IPS DF 6.9 (cell line): ENCODE measurements at regions not wholly inside any gene's neighbourhood (a gene's known extent, or its start where the extent isn't known, plus 50 kb on each side); places are given as distances from the start of the nearest gene placed in this dataset.

Experiments
- DNase-seq: peaks from one replicate; pipeline ENCODE4 v3.0.0-alpha.2; 2013; ENCODE audit warnings: low read depth, low spot score
- H3K27ac ChIP-seq: one replicate; pipeline ENCODE4 v1.5.1; 2013; ENCODE audit warnings: low read length, control low read depth
- H3K27me3 ChIP-seq: 2 replicates; pipeline ENCODE4 v1.6.1; 2013; ENCODE audit warnings: mild to moderate bottlenecking, low read length; ENCODE audit not compliant: control insufficient read depth, insufficient read depth
- H3K36me3 ChIP-seq: 2 replicates; pipeline ENCODE4 v1.6.1; 2013; ENCODE audit warnings: low read length; ENCODE audit not compliant: control insufficient read depth, insufficient read depth
- H3K4me1 ChIP-seq: 2 replicates; pipeline ENCODE4 v1.6.1; 2013; ENCODE audit warnings: low read length; ENCODE audit not compliant: control insufficient read depth, insufficient read depth
- H3K4me3 ChIP-seq: 2 replicates; pipeline ENCODE4 v1.5.1; 2013; ENCODE audit warnings: mild to moderate bottlenecking, low read length
- H3K9me3 ChIP-seq: 2 replicates; pipeline ENCODE4 v1.6.1; 2013; ENCODE audit warnings: low read length, inconsistent platforms; ENCODE audit not compliant: control insufficient read depth, insufficient read depth
- WGBS: extraction: QIAGEN DNeasy Blood & Tissue Kit; methylation state at CpG from one replicate; pipeline ENCODE4 v1.1.7; 2013; ENCODE audit warnings: mixed read lengths, missing lambda C conversion rate; ENCODE audit not compliant: insufficient read length, insufficient coverage; 5-methylcytosine and 5-hydroxymethylcytosine counted together

DNA sequence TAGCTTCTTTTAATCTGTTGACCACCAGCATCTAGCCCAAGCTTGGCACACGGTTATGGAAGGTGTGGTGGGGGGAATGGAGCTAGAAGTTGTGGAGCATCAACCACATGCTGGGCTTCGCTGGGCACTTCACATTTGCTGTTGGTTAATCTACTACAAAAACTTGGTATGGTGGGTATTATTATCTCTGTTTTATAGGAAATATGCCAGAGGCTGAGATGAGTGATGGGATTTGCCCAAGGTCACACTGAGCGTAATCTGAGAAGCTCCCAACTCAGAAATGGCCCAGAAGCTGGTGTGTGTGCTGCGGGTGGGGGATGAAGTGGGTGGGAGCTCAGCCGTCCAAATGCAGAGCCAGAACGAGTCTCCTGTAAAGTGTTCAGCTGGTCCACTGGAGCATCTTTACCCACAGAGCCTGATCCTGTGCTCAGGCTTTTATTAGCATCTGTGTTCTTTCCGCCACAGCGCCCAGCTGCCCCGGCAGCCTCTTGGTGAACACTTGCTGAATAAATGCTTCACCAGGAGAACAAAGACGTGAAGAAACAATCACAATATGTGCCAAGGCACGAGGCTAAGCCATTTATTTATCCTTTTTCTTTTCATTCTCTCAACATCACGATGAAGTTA, 98.6 kb upstream of the JUN start:
- Histone ChIP-seq H3K4me1 (peaks cover 4% of the 10 kb centered on the region), H3K9me3 (no peaks in the 10 kb centered on the region), H3K27ac (no peak overlapping the region), H3K36me3 (no peaks in the 10 kb centered on the region), H3K27me3 (no peaks in the 10 kb centered on the region), H3K4me3 (no peak overlapping the region)
- no peak for DNase-seq
- WGBS: no CpG with 5 or more reads among the region's 12 CpGs

DNA sequence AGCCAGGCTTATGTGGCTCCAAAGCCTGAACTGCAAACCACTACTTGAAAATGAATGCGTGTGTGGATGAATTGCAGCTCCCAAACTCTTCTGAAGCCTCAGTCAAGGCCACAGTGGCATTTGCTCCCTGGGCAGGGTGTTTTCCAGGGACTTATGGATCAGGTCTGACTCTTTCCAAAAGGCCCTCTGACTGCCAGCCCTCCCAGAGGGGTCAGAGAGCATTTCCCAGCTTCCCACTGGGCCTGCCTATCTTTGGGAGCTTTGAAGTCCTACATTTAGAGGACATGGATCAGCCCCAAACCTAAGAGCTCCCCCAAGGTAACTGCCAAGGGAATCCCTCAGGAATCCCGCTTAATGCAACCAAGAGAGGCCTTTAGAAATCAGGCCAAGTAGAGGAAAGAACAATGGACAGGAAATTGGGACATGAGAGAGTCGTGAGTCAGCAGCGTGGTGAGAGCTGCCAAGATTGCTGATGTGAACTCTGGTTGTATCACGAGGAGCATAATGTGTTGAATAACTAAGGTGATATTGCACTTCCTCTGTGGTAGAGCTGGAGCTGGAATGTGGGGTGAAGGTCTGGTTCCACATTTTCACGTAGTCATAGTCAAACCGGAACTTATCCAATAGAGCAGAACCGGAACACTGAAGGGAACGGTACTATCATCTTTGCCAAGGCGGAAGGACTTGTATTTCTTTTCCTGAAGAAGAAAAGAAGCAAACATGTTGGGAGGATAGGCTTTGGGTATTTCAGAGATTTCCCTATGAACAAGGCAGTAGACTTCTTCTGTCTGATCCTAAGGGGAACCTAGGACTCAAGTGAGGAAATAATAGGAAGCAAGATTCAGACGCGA, 99.4 kb upstream of the JUN start:
- peaks cover 4% of the 10 kb centered on the region for H3K4me1 ChIP-seq
- no peak overlapping the region for H3K4me3 ChIP-seq
- H3K36me3 ChIP-seq: no peaks in the 10 kb centered on the region
- H3K27ac ChIP-seq: no peak overlapping the region
- H3K27me3 ChIP-seq: no peaks in the 10 kb centered on the region
- no peak for DNase-seq
- no peaks in the 10 kb centered on the region for H3K9me3 ChIP-seq
- no CpG with 5 or more reads among the region's 12 CpGs for WGBS

DNA sequence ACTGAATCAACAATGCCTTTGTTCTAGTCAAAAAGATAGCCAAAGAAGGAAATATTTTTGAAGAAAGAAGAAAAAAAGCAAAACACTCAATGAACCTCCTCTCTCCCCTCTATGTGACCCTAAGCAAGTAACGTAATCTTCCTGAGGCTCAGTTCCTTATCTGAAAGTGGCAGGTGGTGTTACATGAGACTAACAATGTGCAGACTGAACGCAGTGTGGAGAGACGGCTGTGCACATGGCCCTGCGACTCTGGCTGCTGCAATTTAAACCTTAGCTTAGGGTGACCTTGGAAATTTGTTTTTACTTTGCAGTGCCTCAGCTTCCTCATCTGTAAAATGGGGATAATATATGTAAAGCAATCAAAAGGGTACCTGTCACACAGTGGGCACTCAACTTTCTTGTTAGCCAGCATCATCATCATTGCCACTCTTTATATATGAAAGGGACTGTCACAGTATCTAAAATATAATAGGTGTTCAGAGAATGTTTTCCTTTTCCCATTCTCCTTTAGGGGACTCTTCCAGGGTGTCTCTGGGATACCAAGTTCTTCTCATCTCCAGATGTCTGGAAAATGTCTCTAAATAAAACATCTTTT, 100.1 kb upstream of the JUN start:
- DNase-seq: no peak
- Histone ChIP-seq H3K36me3 (no peaks in the 10 kb centered on the region), H3K27ac (no peak overlapping the region), H3K4me1 (peaks cover 4% of the 10 kb centered on the region), H3K27me3 (no peaks in the 10 kb centered on the region), H3K9me3 (no peaks in the 10 kb centered on the region), H3K4me3 (no peak overlapping the region)
- WGBS: no CpG with 5 or more reads among the region's 4 CpGs

DNA sequence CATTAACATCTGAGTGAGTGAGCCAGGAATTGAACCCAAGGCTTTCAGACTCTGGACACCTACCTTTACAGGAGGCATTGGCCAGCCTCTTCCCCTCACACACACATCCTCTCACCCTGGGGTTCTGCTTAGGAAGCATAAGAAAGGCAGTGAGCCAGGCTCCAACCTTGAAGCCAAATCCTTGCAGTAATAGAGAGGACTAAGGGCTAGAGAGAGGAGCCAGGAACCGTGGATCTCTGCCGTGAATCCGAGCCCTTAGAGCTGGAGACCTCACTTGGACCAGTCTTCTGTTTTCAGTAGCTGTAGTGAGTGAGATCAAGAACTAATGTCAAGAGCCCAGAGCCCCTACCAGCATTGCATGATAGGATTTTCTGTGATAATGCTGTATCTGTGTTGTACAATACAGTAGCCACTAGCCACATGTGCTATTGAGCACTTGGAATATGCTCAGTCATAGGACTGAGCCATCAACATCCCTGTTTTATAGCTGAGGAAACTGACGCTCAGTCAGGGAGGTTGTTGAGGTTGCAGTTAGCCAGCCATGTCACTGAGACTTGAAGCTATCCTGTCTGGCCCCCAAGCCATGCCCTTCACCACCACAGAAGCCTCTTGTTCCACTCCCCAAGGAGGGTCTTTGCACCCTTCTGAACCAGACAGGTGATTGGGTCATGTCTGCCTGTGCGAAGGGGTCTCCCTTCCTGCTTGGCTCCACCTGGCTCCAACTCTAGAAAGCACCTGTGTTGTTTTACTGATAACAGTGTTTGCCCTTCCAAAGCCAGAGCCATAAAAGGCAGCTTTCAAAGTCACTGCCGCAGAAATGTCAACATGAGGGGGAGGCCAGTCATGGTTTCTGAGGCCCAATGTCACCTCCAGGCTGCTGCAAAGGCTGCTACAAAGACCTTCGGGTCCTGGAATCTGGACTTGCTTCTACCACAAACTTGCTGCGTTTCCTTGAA, 101.1 kb upstream of the JUN start:
- Histone ChIP-seq H3K4me1 (peaks cover 4% of the 10 kb centered on the region), H3K9me3 (no peaks in the 10 kb centered on the region), H3K36me3 (no peaks in the 10 kb centered on the region), H3K27me3 (no peaks in the 10 kb centered on the region), H3K27ac (no peak overlapping the region), H3K4me3 (no peak overlapping the region)
- no peak for DNase-seq
- no CpG with 5 or more reads among the region's 8 CpGs for WGBS

DNA sequence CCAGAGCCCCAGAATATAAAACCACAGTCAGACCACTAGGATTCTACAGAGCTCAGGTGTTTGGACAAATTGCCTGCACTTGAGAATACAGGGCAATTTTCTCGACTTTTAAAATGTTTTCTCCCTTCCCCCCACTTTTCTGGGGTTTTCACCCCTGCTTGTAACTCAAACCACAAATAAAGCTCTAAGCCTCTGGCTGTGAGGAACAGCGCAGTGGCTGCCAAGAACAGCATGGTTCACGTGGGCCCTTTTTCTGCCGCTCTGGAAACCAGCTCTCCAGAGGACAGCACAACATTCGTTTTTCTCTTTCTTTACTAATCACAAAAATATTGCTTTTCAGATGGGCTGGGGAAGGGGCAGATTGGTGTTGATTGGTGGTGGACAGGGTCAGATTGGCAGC, 102.2 kb upstream of the JUN start:
- H3K9me3 ChIP-seq: no peaks in the 10 kb centered on the region
- WGBS: no CpG with 5 or more reads among the region's 5 CpGs
- no peak overlapping the region for H3K4me3 ChIP-seq
- no peak overlapping the region for H3K27ac ChIP-seq
- no peaks in the 10 kb centered on the region for H3K27me3 ChIP-seq
- no peaks in the 10 kb centered on the region for H3K36me3 ChIP-seq
- no peak for DNase-seq
- peaks cover 4% of the 10 kb centered on the region for H3K4me1 ChIP-seq

DNA sequence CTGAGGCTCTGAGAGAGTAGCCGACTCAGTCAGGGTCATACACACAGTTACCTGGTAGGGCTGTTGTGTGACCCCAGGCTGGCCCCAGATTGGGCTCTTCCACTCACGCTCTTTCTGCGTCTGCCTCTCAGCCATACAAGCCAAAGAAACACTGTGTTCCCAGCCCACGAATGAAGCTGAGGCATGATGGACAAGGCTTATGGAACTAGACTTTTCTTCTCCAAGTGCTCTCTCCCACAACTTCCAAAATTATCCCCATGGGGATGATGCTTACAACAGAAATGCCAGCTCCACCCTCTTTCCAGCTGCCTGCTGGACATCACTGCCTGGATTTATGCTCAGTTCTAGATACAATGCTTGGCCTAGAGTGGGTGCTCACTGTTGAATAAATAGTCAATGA, 102.8 kb upstream of the JUN start:
- Histone ChIP-seq H3K4me3 (no peak overlapping the region), H3K27ac (no peak overlapping the region), H3K27me3 (no peaks in the 10 kb centered on the region), H3K36me3 (no peaks in the 10 kb centered on the region), H3K4me1 (peaks cover 4% of the 10 kb centered on the region), H3K9me3 (no peaks in the 10 kb centered on the region)
- no CpG with 5 or more reads among the region's 4 CpGs for WGBS
- no peak for DNase-seq

DNA sequence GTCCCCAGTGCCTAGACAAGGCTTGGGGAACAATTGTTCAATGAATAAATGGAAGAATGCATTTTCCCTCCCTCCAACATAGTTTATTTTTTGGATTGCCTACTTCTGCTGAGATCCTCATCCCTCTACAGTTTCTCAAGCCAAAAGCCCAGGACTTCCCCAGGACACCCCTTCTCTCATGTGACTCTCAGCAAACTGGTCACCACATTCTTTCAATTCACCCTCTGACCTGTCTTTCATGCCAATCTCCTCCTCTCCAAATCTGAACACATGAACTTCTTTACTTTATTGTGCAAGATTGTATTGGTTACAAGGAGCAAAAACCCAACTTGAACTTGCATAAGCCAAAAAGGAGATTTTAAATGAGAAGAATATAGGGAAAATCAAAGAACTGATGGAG, 103.2 kb upstream of the JUN start:
- Histone ChIP-seq H3K27ac (no peak overlapping the region), H3K36me3 (no peaks in the 10 kb centered on the region), H3K4me1 (peaks cover 4% of the 10 kb centered on the region), H3K27me3 (no peaks in the 10 kb centered on the region), H3K9me3 (no peaks in the 10 kb centered on the region), H3K4me3 (no peak overlapping the region)
- DNase-seq: no peak

DNA sequence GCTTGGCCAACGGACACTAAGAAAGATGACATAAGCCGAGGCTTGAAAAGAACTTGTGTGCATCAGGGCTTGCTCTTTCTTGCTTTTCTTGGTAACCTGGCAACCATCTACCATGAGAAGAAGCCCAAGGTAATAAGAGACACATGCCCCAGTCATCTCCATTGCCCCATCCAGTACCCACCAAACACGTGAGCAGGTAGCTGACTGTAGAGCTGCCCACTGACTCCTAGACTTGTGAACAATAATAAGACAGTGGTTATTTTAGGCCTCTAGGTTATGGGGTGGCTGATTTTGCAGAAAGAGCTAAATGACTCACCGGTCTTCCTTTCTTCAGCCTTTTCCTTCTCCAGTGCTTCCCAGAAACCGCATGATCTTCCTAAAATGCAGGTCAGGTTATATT, 105.0 kb upstream of the JUN start:
- H3K36me3 ChIP-seq: no peaks in the 10 kb centered on the region
- no CpG with 5 or more reads among the region's 5 CpGs for WGBS
- H3K9me3 ChIP-seq: no peaks in the 10 kb centered on the region
- no peaks in the 10 kb centered on the region for H3K27me3 ChIP-seq
- H3K4me1 ChIP-seq: no peaks in the 10 kb centered on the region; the same call in 1 of the 2 replicates
- H3K27ac ChIP-seq: no peak overlapping the region
- no peak overlapping the region for H3K4me3 ChIP-seq
- DNase-seq: no peak

DNA sequence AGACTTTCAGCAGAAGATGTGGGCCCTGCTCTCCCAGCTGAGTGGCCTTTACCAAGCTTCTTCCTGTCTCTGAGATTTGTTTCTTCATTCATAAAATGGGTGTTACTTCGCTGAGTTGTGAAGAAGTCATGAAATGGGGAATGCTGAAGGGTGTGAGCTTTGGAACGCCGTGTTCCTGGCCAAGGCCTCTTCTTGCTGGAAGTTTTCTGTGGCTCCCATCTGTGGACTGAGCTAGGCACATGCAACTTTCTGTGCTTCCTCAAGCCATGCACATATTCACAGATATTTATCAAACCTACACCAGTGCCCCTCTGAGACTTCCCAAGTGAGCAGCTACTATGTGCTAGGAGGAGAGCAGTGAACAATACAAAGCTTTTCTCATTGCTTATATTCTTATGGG, 106.3 kb upstream of the JUN start:
- WGBS: no CpG with 5 or more reads among the region's 3 CpGs
- Histone ChIP-seq H3K4me3 (no peak overlapping the region), H3K36me3 (no peaks in the 10 kb centered on the region), H3K4me1 (no peaks in the 10 kb centered on the region; the same call in 1 of the 2 replicates), H3K27me3 (no peaks in the 10 kb centered on the region), H3K9me3 (no peaks in the 10 kb centered on the region), H3K27ac (no peak overlapping the region)
- DNase-seq: no peak

DNA sequence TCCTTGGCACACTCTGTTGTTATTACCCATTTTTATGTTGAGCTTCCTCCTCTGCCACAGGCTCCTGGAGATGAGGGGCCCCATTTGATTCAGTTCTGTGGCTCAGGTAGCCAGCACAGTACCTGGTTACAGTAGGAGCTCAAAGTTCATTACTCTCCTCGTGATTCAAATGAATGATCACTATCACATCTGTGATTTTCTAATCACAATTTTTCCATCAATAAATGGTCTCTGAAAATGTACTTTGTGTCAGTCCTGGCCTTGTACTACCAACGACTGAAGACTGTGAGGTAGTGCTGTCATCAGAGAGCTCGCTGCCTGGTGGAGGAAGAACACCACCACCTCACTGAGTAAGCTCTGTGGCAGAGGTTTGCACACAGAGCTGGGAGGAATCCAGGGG, 106.8 kb upstream of the JUN start:
- Histone ChIP-seq H3K9me3 (no peaks in the 10 kb centered on the region), H3K4me3 (no peak overlapping the region), H3K27ac (no peak overlapping the region), H3K4me1 (no peaks in the 10 kb centered on the region; the same call in 1 of the 2 replicates), H3K27me3 (no peaks in the 10 kb centered on the region), H3K36me3 (no peaks in the 10 kb centered on the region)
- WGBS: no CpG with 5 or more reads among the region's 3 CpGs
- DNase-seq: no peak
